Psoas muscle (tissue), 7 donors: ENCODE measurements at regions not wholly inside any gene's neighbourhood (a gene's known extent, or its start where the extent isn't known, plus 50 kb on each side); places are given as distances from the start of the nearest gene placed in this dataset.

ENCODE experiments used
- ATAC-seq, 4 donors: fragments of 200-7000 bp; cut with Tn5 transposase; one replicate each; pipeline ENCODE4 v1.9.1; 2020; ENCODE audit warnings: moderate library complexity in 3 of 4, mild to moderate bottlenecking in 2 of 4
- DNase-seq, 2 donors: peaks; one replicate each; pipeline ENCODE4 v3.0.0-alpha.2; 2020
- H3K27ac ChIP-seq: fragments of 200-600 bp; one replicate; pipeline ENCODE4 v1.8.0; 2022
- H3K27me3 ChIP-seq, 3 donors: fragments of 200-600 bp in 1 of 3; one replicate each; pipeline versions ENCODE4 v1.6.1 to v1.8.0; 2013 to 2022; ENCODE audit warnings: low read length in 2 of 3, mild to moderate bottlenecking in 2 of 3, moderate library complexity in 1 of 3; ENCODE audit not compliant: insufficient read depth in 3 of 3
- H3K36me3 ChIP-seq, 2 donors: fragments of 200-600 bp in 1 of 2; one replicate each; pipeline versions ENCODE4 v1.6.1 to v1.8.0; 2013 to 2022; ENCODE audit warnings: low read depth in 1 of 2, mild to moderate bottlenecking in 1 of 2, moderate library complexity in 1 of 2; ENCODE audit not compliant: insufficient read depth in 1 of 2
- H3K4me1 ChIP-seq: fragments of 200-600 bp; one replicate; pipeline ENCODE4 v1.8.0; 2022
- H3K4me3 ChIP-seq: fragments of 200-600 bp; one replicate; pipeline ENCODE4 v1.8.0; 2022; ENCODE audit warnings: mild to moderate bottlenecking
- H3K9me3 ChIP-seq: fragments of 200-600 bp; one replicate; pipeline ENCODE4 v1.8.0; 2022
- WGBS, 3 donors: extraction: QIAGEN DNeasy Blood & Tissue Kit; methylation state at CpG; one replicate each; pipeline versions ENCODE4 v1.1.6 to v1.1.7; 2013; 5-methylcytosine and 5-hydroxymethylcytosine counted together
- intact Hi-C, 2 donors: fragments of 100-400 bp; cut with DNase I; formaldehyde crosslinking; loops; one replicate each; pipeline versions ENCODE4 v1.11.0 to v1.14.2; 2022
- TF ChIP-seq, protein P1 (sequence below): fragments of 200-600 bp; IDR thresholded peaks from one replicate; pipeline ENCODE4 v1.8.0; 2022; ENCODE audit warnings: antibody characterized with exemption
- donor health status: healthy with polysubstance abuse.
- donor health status: DM: no; HTN: no; CAD: no; lungs with moderate emphysema.
- donor health status: Bipolar disorder and iron deficiency.
- donor health status: healthy.
- donor health status: DM: yes; HTN: yes; CAD: no.
- donor health status: DM: no; HTN: no; CAD: no.
- donor health status: DM: yes; HTN: yes; CAD: no.

- intact Hi-C loops: no loop called here
- Histone ChIP-seq H3K4me3 (no peak overlapping the region), H3K4me1 (no peaks in the 10 kb centered on the region), H3K27ac (no peak overlapping the region), H3K36me3 (no peaks in the 10 kb centered on the region), H3K9me3 (no peaks in the 10 kb centered on the region), H3K27me3 (peaks cover 0 to 38% (median 0%) of the 10 kb centered on the region in 3 donors)
- 38 to 57% (median 41%) methylated on average over 12 of the region's 12 CpGs for WGBS, 3 donors
- ATAC-seq (no peak), DNase-seq (no peak)
- TF ChIP-seq, protein P1, sequence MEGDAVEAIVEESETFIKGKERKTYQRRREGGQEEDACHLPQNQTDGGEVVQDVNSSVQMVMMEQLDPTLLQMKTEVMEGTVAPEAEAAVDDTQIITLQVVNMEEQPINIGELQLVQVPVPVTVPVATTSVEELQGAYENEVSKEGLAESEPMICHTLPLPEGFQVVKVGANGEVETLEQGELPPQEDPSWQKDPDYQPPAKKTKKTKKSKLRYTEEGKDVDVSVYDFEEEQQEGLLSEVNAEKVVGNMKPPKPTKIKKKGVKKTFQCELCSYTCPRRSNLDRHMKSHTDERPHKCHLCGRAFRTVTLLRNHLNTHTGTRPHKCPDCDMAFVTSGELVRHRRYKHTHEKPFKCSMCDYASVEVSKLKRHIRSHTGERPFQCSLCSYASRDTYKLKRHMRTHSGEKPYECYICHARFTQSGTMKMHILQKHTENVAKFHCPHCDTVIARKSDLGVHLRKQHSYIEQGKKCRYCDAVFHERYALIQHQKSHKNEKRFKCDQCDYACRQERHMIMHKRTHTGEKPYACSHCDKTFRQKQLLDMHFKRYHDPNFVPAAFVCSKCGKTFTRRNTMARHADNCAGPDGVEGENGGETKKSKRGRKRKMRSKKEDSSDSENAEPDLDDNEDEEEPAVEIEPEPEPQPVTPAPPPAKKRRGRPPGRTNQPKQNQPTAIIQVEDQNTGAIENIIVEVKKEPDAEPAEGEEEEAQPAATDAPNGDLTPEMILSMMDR: no peak
Observed at GRCh38 chr6:14037402-14038277, 79.9 kb upstream of the CD83 start.

- no peaks in the 10 kb centered on the region for H3K9me3 ChIP-seq
- intact Hi-C loops: no loop called here
- 42 to 54% (median 51%) methylated on average over 8 of the region's 8 CpGs for WGBS, 3 donors
- H3K4me3 ChIP-seq: no peak overlapping the region
- no peak overlapping the region for H3K27ac ChIP-seq
- peaks cover 0 to 48% (median 0%) of the 10 kb centered on the region in 3 donors for H3K27me3 ChIP-seq
- TF ChIP-seq, protein P1: no peak
- ATAC-seq: no peak
- H3K4me1 ChIP-seq: no peaks in the 10 kb centered on the region
- no peaks in the 10 kb centered on the region for H3K36me3 ChIP-seq
- DNase-seq: no peak
Observed at GRCh38 chr6:14038467-14039437, 78.8 kb upstream of the CD83 start.

- ATAC-seq: no peak
- no peak overlapping the region for H3K27ac ChIP-seq
- H3K9me3 ChIP-seq: no peaks in the 10 kb centered on the region
- H3K27me3 ChIP-seq: peaks cover 0 to 39% (median 0%) of the 10 kb centered on the region in 3 donors
- H3K4me3 ChIP-seq: no peak overlapping the region
- no peak for DNase-seq
- TF ChIP-seq, protein P1: no peak
- no peaks in the 10 kb centered on the region for H3K4me1 ChIP-seq
- intact Hi-C loops: no loop called here
- no peaks in the 10 kb centered on the region for H3K36me3 ChIP-seq
Observed at GRCh38 chr6:14040042-14040441, 77.5 kb upstream of the CD83 start.

- H3K9me3 ChIP-seq: no peaks in the 10 kb centered on the region
- WGBS, 3 donors: 22 to 24% (median 24%) methylated on average over 8 of the region's 8 CpGs
- TF ChIP-seq, protein P1: peak; percentile 43
- no peaks in the 10 kb centered on the region for H3K36me3 ChIP-seq
- DNase-seq (no peak), ATAC-seq (peak in 1 of 4 donors; percentile 63)
- no peak overlapping the region for H3K27ac ChIP-seq
- H3K4me1 ChIP-seq: no peaks in the 10 kb centered on the region
- H3K4me3 ChIP-seq: no peak overlapping the region
- H3K27me3 ChIP-seq: peaks cover 0 to 18% (median 0%) of the 10 kb centered on the region in 3 donors
- intact Hi-C loops: loop anchor here in 1 of 2 donors (5.0 kb wide), 1 partner anchor 139 kb away; no protein-coding TSS in a partner anchor
Observed at GRCh38 chr6:14046476-14047068, 71.0 kb upstream of the CD83 start.
